GM19452 (cell line): ENCODE measurements at regions not wholly inside any gene's neighbourhood (a gene's known extent, or its start where the extent isn't known, plus 50 kb on each side); places are given as distances from the start of the nearest gene placed in this dataset.

Experiments
- ATAC-seq: cut with Tn5 transposase; IDR thresholded peaks from one replicate; pipeline ENCODE4 v1.9.1; 2021; ENCODE audit not compliant: unreplicated experiment

- no peak for ATAC-seq
Measured at GRCh38 chr2:234135750-234136221, 85.3 kb downstream of the SPP2 start.

GRCh38 chr2:234134496-234134895, 84.0 kb downstream of the SPP2 start:
- no peak for ATAC-seq

- ATAC-seq, result no peak
Measured at GRCh38 chr2:234133004-234133403, 82.5 kb downstream of the SPP2 start.

- no peak for ATAC-seq
Measured at GRCh38 chr2:234130777-234131181, 80.3 kb downstream of the SPP2 start.

- no peak for ATAC-seq
Measured at GRCh38 chr2:234128606-234129005, 78.1 kb downstream of the SPP2 start.
